ENCODE measurements at regions not wholly inside any gene's neighbourhood (a gene's known extent, or its start where the extent isn't known, plus 50 kb on each side); places are given as distances from the start of the nearest gene placed in this dataset.
"Not testable (repeated sequence)": the region's sequence is repeated elsewhere in the genome, so short reads cannot be mapped to it uniquely, and the experiment has no call there.

DNA sequence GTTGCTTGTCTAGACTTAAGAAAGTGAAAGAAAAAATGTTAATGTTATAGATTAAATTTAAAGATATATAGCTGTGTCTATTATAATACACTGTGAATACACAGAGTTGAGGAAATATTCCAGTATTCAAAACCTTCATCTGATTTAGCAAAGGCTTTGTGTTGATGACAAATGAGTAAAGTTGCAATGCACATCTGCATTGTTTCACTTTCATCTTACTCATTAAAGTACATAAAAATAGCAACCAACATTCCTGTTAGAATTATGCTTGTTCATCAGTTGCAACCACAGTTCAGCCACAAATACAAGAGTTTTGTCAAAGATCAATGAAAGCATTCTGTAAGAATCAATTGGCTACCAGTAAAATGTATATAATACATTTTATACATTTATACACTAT lies 346.4 kb upstream of the SLC7A11 start:
- H3K9me3 ChIP-seq = no peaks in the 10 kb centered on the region
- TF ChIP-seq POLR2A (IDR thresholded peaks at IDR 0.05) (no peak), EP300 (IDR thresholded peaks at IDR 0.05; ENCODE audit: low read depth) (no peak), POLR2AphosphoS5 (IDR thresholded peaks at IDR 0.05) (no peak)
- TF ChIP-seq, protein P1, sequence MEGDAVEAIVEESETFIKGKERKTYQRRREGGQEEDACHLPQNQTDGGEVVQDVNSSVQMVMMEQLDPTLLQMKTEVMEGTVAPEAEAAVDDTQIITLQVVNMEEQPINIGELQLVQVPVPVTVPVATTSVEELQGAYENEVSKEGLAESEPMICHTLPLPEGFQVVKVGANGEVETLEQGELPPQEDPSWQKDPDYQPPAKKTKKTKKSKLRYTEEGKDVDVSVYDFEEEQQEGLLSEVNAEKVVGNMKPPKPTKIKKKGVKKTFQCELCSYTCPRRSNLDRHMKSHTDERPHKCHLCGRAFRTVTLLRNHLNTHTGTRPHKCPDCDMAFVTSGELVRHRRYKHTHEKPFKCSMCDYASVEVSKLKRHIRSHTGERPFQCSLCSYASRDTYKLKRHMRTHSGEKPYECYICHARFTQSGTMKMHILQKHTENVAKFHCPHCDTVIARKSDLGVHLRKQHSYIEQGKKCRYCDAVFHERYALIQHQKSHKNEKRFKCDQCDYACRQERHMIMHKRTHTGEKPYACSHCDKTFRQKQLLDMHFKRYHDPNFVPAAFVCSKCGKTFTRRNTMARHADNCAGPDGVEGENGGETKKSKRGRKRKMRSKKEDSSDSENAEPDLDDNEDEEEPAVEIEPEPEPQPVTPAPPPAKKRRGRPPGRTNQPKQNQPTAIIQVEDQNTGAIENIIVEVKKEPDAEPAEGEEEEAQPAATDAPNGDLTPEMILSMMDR (IDR thresholded peaks at IDR 0.05) = no peak
- in situ Hi-C loops (cut with MboI; ENCODE audit: low pct_ligation_motif_present in 1 of 4, low pct_unique_long_range_greater_than_20kb in 1 of 4, low sequenced_read_pairs in 3 of 4) = no loop called here
- no peak overlapping the region for H3K4me3 ChIP-seq
- no peak overlapping the region for H3K27ac ChIP-seq
- H3K27me3 ChIP-seq = no peaks in the 10 kb centered on the region
- intact Hi-C loops (cut with DNase I; ENCODE audit: low total_unique reads) = no loop called here
- H3K4me1 ChIP-seq = no peaks in the 10 kb centered on the region
- DNase-seq = no peak
- H3K36me3 ChIP-seq = no peaks in the 10 kb centered on the region

DNA sequence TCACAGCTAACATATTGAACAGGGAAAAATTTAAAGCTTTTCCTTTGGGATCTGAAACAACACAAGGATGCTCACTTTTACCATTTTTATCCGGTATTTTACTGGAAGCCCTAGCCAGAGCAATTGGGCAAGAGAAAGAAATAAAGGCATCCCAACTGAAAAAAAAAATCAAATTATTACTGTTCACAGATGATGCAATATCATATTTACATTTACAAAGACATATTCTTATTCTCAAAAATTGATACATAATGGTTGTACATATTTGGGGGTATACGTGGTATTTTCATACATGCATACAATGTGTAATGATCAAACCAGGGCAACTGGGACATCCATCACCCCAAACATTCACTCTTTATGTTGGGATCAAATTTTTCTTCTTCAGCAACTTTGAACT lies 337.0 kb upstream of the SLC7A11 start:
- Histone ChIP-seq H3K36me3 (no peaks in the 10 kb centered on the region), H3K4me3 (no peak overlapping the region), H3K27me3 (no peaks in the 10 kb centered on the region), H3K4me1 (no peaks in the 10 kb centered on the region), H3K9me3 (no peaks in the 10 kb centered on the region), H3K27ac (no peak overlapping the region)
- 92% methylated on average over 2 of the region's 2 CpGs for WGBS, 2 donors (ENCODE audit: low coverage in 1 of 2)
- DNase-seq = no peak
- in situ Hi-C loops (cut with MboI; ENCODE audit: low pct_ligation_motif_present in 1 of 4, low pct_unique_long_range_greater_than_20kb in 1 of 4, low sequenced_read_pairs in 3 of 4) = no loop called here
- intact Hi-C loops (cut with DNase I; ENCODE audit: low total_unique reads) = no loop called here
- TF ChIP-seq, protein P1 (IDR thresholded peaks at IDR 0.05) = no peak
- TF ChIP-seq POLR2A (IDR thresholded peaks at IDR 0.05) (no peak), POLR2AphosphoS5 (IDR thresholded peaks at IDR 0.05) (no peak), EP300 (IDR thresholded peaks at IDR 0.05; ENCODE audit: low read depth) (no peak)

DNA sequence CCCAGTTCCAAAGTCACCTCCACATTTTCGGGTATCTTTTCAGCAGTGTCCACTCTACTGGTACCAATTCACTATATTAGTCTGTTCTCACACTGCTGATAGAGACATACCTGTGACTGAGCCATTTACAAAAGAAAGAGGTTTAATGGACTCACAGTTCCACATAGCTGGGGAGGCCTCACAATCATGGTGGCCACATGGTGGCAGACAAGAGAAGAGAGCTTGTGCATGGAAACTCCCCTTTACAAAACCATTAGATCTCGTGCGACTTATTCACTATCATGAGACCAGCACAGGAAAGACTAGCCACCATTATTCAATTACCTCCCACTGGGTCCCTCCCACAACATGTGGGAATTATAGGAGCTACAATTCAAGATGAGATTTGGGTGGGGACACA lies 335.7 kb upstream of the SLC7A11 start:
- in situ Hi-C loops (cut with MboI; ENCODE audit: low pct_ligation_motif_present in 1 of 4, low pct_unique_long_range_greater_than_20kb in 1 of 4, low sequenced_read_pairs in 3 of 4); intact Hi-C loops (cut with DNase I; ENCODE audit: low total_unique reads); H3K36me3 ChIP-seq; DNase-seq; H3K9me3 ChIP-seq; H3K27me3 ChIP-seq; H3K4me1 ChIP-seq; H3K27ac ChIP-seq; H3K4me3 ChIP-seq: not testable (repeated sequence)
- WGBS, 2 donors (ENCODE audit: low coverage in 1 of 2) = 81 to 83% methylated on average over 1 to 3 of the region's 3 CpGs

DNA sequence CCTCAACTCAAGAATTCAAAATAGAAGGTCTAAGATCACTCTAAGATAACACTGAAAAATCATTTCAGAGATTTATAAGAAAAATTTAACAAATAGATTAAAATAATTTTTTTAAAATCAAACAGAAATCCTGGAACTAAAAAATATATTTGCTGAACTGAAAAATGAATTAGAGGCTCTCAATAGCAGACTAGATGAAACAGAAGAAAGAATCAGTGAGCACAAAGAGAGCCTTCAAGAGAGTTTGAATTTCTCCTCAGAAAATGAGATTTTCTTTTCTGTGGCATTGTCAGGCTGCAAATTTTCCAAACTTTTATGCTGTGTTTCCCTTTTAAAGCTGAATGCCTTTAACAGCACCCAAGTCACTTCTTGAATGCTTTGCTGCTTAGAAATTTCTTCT lies 335.0 kb upstream of the SLC7A11 start:
- intact Hi-C loops (cut with DNase I; ENCODE audit: low total_unique reads) (no loop called here), in situ Hi-C loops (cut with MboI; ENCODE audit: low pct_ligation_motif_present in 1 of 4, low pct_unique_long_range_greater_than_20kb in 1 of 4, low sequenced_read_pairs in 3 of 4) (no loop called here)
- TF ChIP-seq, protein P1 (IDR thresholded peaks at IDR 0.05) = no peak
- H3K4me1 ChIP-seq = no peaks in the 10 kb centered on the region
- H3K9me3 ChIP-seq = no peaks in the 10 kb centered on the region
- H3K4me3 ChIP-seq = no peak overlapping the region
- no peaks in the 10 kb centered on the region for H3K27me3 ChIP-seq
- DNase-seq = no peak
- no peak overlapping the region for H3K27ac ChIP-seq
- H3K36me3 ChIP-seq = no peaks in the 10 kb centered on the region

DNA sequence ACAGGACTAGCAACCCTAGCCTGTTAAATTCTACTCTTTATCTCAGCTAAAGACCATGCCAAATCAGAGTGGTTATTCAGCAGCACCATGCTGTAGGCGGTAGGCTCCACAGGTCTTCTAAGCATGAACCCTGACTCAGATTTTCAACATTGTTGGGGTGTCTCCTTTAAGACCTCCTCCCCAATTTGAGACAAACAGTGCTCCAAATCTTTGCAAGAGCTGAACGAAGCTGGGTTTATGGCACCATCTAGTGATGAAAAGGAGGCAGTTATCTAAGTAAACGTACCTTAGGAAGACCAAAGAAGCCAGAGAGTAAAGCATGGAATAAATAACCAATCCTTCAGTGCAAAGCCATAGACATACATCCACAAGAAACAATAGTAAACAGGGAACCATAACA lies 334.5 kb upstream of the SLC7A11 start:
- H3K4me3 ChIP-seq = no peak overlapping the region
- TF ChIP-seq POLR2AphosphoS5 (IDR thresholded peaks at IDR 0.05) (no peak), EP300 (IDR thresholded peaks at IDR 0.05; ENCODE audit: low read depth) (no peak)
- TF ChIP-seq, protein P1 (IDR thresholded peaks at IDR 0.05) = peak in 3 of 5 experiments; percentile 18 to 19 (median 19)
- H3K27ac ChIP-seq = no peak overlapping the region
- WGBS, 2 donors (ENCODE audit: low coverage in 1 of 2) = 39 to 51% methylated on average over 3 of the region's 3 CpGs
- DNase-seq = no peak
- intact Hi-C loops (cut with DNase I; ENCODE audit: low total_unique reads) (no loop called here), in situ Hi-C loops (cut with MboI; ENCODE audit: low pct_ligation_motif_present in 1 of 4, low pct_unique_long_range_greater_than_20kb in 1 of 4, low sequenced_read_pairs in 3 of 4) (no loop called here)
- H3K27me3 ChIP-seq = no peaks in the 10 kb centered on the region
- no peaks in the 10 kb centered on the region for H3K36me3 ChIP-seq
- no peaks in the 10 kb centered on the region for H3K9me3 ChIP-seq
- H3K4me1 ChIP-seq = no peaks in the 10 kb centered on the region
